B cell (primary cell): ENCODE measurements at regions not wholly inside any gene's neighbourhood (a gene's known extent, or its start where the extent isn't known, plus 50 kb on each side); places are given as distances from the start of the nearest gene placed in this dataset.

Source experiments
- ATAC-seq: fragments of 200-7000 bp; cut with Tn5 transposase; one replicate; pipeline ENCODE4 v1.10.0; 2021; ENCODE audit warnings: low read depth, mild to moderate bottlenecking, moderate number of reproducible peaks, moderate library complexity
- CTCF ChIA-PET: fragments of 350-600 bp; sonication (Branson Sonifier 250); formaldehyde crosslinking; loops from one replicate; lab custom pipeline; 2021; ENCODE audit warnings: antibody characterized with exemption, inconsistent platforms; lab: Charles Lee
- POLR2A ChIA-PET: fragments of 350-600 bp; sonication (Branson Sonifier 250); formaldehyde crosslinking; loops from one replicate; lab custom pipeline; 2021; ENCODE audit warnings: antibody characterized with exemption; lab: Charles Lee
- DNase-seq: peaks from one replicate; pipeline ENCODE4 v3.0.0; 2013
- H2AFZ ChIP-seq: 2 replicates; pipeline ENCODE4 v1.6.1; 2012; ENCODE audit warnings: mild to moderate bottlenecking, low read depth, low read length; ENCODE audit not compliant: insufficient read depth, poor library complexity, severe bottlenecking
- H3K27ac ChIP-seq, 2 donors: 1 replicate in 1 of 2; 2 replicates in 1 of 2; pipeline ENCODE4 v1.5.1; 2012 to 2013; ENCODE audit warnings: low read length in 2 of 2, mild to moderate bottlenecking in 2 of 2, moderate library complexity in 1 of 2
- H3K27me3 ChIP-seq, 4 experiments: fragments of 200-600 bp in 1 of 4; sonication (generic) in 1 of 4; replicated peaks in 1 of 4; 1 replicate in 2 of 4; 2 replicates in 2 of 4; pipeline versions ENCODE4 v1.6.1 to v1.7.0; 2013 to 2016; ENCODE audit warnings: low read length in 3 of 4, mild to moderate bottlenecking in 2 of 4, mixed read lengths in 1 of 4, moderate library complexity in 1 of 4; ENCODE audit not compliant: insufficient read depth in 4 of 4, control insufficient read depth in 3 of 4; ENCODE audit errors: control extremely low read depth in 1 of 4
- H3K36me3 ChIP-seq, 2 experiments: replicated peaks in 1 of 2; 1 replicate in 1 of 2; 2 replicates in 1 of 2; pipeline versions ENCODE4 v1.6.1 to v1.7.1; 2013; ENCODE audit warnings: low read length in 1 of 2; ENCODE audit not compliant: insufficient read depth in 2 of 2, control insufficient read depth in 1 of 2; ENCODE audit errors: control extremely low read depth in 1 of 2, extremely low read depth in 1 of 2
- H3K4me1 ChIP-seq, 2 donors: fragments of 200-600 bp in 1 of 2; sonication (generic) in 1 of 2; 1 replicate in 1 of 2; 2 replicates in 1 of 2; pipeline versions ENCODE4 v1.5.1 to v1.6.1; 2013 to 2017; ENCODE audit warnings: low read length in 2 of 2; ENCODE audit not compliant: control insufficient read depth in 2 of 2, insufficient read depth in 2 of 2
- H3K4me2 ChIP-seq: replicated peaks from 2 replicates; pipeline ENCODE3; 2012; ENCODE audit warnings: mild to moderate bottlenecking, low read depth, low read length; ENCODE audit not compliant: poor library complexity, severe bottlenecking
- H3K4me3 ChIP-seq, 5 experiments: fragments of 200-600 bp in 1 of 5; sonication (generic) in 1 of 5; 1 replicate in 3 of 5; 2 replicates in 2 of 5; pipeline versions ENCODE4 v1.5.1 to v1.7.0; 2011 to 2016; ENCODE audit warnings: low read length in 4 of 5, mild to moderate bottlenecking in 4 of 5, low read depth in 2 of 5, control low read depth in 1 of 5, moderate library complexity in 1 of 5; ENCODE audit not compliant: insufficient read depth in 1 of 5; ENCODE audit errors: control extremely low read depth in 1 of 5, extremely low read depth in 1 of 5
- H3K79me2 ChIP-seq: fragments of 200-600 bp; sonication (generic); one replicate; pipeline ENCODE4 v1.6.0; 2016; ENCODE audit warnings: low read length; ENCODE audit not compliant: control insufficient read depth, insufficient read depth
- H3K9ac ChIP-seq: fragments of 200-600 bp; sonication (generic); 2 replicates; pipeline ENCODE4 v1.6.1; 2017; ENCODE audit warnings: mild to moderate bottlenecking, low read length, moderate library complexity
- H3K9me3 ChIP-seq, 3 donors: one replicate each; pipeline versions ENCODE4 v1.6.1 to v1.7.1; 2013; ENCODE audit warnings: low read length in 2 of 3; ENCODE audit not compliant: control insufficient read depth in 2 of 3, insufficient read depth in 1 of 3; ENCODE audit errors: control extremely low read depth in 1 of 3
- H4K20me1 ChIP-seq: 2 replicates; pipeline ENCODE4 v1.6.0; 2012; ENCODE audit warnings: mild to moderate bottlenecking, low read length; ENCODE audit not compliant: insufficient read depth, control insufficient read depth, poor library complexity, severe bottlenecking
- H3K27ac Mint-ChIP-seq: one replicate; pipeline ENCODE4 v1.8.0; 2021; ENCODE audit warnings: mixed read lengths
- H3K27me3 Mint-ChIP-seq: one replicate; pipeline ENCODE4 v1.8.0; 2021; ENCODE audit warnings: mixed read lengths
- H3K4me1 Mint-ChIP-seq: one replicate; pipeline ENCODE4 v1.8.0; 2021; ENCODE audit warnings: mixed read lengths
- H3K4me3 Mint-ChIP-seq: one replicate; pipeline ENCODE4 v1.8.0; 2021; ENCODE audit warnings: mixed read lengths
- H3K9me3 Mint-ChIP-seq: one replicate; pipeline ENCODE4 v1.8.0; 2022; ENCODE audit warnings: mixed read lengths; ENCODE audit not compliant: insufficient read depth
- EZH2 ChIP-seq: IDR thresholded peaks from 2 replicates; pipeline ENCODE4 v1.6.1; 2012; ENCODE audit warnings: borderline replicate concordance, low read depth, mild to moderate bottlenecking, moderate library complexity, low read length; ENCODE audit not compliant: insufficient read depth, poor library complexity, severe bottlenecking
- WGBS: methylation state at CpG from one replicate; pipeline ENCODE4 v1.1.5; 2013; ENCODE audit warnings: missing lambda C conversion rate; ENCODE audit not compliant: insufficient coverage; 5-methylcytosine and 5-hydroxymethylcytosine counted together
- intact Hi-C: fragments of 100-400 bp; cut with micrococcal nuclease; formaldehyde crosslinking; loops from one replicate; pipeline ENCODE4 v1.10.0; 2022
- TF ChIP-seq, protein P1 (sequence below): fragments of 200-600 bp; IDR thresholded peaks from one replicate; pipeline ENCODE4 v1.8.0; 2022; ENCODE audit warnings: antibody characterized with exemption, mild to moderate bottlenecking

DNA sequence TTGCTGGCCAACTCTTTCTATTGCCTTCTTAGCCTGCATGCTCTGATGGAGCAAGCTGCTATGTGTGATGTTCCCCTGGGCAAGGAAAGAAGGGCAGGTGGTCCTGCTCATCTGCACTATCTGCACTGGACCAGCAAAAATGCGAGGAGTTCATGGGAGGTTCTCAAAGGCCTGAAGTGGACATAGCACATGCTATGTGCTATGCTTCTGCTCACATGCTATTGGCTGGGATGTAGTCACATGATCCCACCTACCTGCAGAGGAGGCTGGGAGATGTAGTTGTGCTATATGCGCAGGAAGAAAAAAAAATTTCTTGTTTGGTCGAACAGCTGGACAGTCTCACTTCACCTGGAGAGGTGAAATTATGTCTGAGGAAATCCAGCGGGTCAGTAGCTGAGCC lies 587.7 kb downstream of the MATN1 start:
- no peak overlapping the region for H3K27ac ChIP-seq
- ATAC-seq (no peak), DNase-seq (no peak)
- no peak overlapping the region for H2AFZ ChIP-seq
- H3K4me3 Mint-ChIP-seq: no peak overlapping the region
- no peaks in the 10 kb centered on the region for H4K20me1 ChIP-seq
- POLR2A ChIA-PET: no interaction called here
- H3K9me3 ChIP-seq: no peaks in the 10 kb centered on the region
- no peak overlapping the region for H3K4me3 ChIP-seq
- H3K9ac ChIP-seq: no peak overlapping the region
- 89% methylated on average over 4 of the region's 4 CpGs for WGBS
- H3K4me1 ChIP-seq: no peaks in the 10 kb centered on the region
- TF ChIP-seq, protein P1, sequence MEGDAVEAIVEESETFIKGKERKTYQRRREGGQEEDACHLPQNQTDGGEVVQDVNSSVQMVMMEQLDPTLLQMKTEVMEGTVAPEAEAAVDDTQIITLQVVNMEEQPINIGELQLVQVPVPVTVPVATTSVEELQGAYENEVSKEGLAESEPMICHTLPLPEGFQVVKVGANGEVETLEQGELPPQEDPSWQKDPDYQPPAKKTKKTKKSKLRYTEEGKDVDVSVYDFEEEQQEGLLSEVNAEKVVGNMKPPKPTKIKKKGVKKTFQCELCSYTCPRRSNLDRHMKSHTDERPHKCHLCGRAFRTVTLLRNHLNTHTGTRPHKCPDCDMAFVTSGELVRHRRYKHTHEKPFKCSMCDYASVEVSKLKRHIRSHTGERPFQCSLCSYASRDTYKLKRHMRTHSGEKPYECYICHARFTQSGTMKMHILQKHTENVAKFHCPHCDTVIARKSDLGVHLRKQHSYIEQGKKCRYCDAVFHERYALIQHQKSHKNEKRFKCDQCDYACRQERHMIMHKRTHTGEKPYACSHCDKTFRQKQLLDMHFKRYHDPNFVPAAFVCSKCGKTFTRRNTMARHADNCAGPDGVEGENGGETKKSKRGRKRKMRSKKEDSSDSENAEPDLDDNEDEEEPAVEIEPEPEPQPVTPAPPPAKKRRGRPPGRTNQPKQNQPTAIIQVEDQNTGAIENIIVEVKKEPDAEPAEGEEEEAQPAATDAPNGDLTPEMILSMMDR: no peak
- no peak for TF ChIP-seq EZH2
- H3K9me3 Mint-ChIP-seq: no peaks in the 10 kb centered on the region
- H3K36me3 ChIP-seq: no peaks in the 10 kb centered on the region
- H3K4me2 ChIP-seq: no peak overlapping the region
- peaks cover 0 to 11% (median 0%) of the 10 kb centered on the region in 4 experiments for H3K27me3 ChIP-seq
- intact Hi-C loops: no loop called here
- CTCF ChIA-PET: no interaction called here
- no peaks in the 10 kb centered on the region for H3K4me1 Mint-ChIP-seq
- peaks cover 8% of the 10 kb centered on the region for H3K27me3 Mint-ChIP-seq
- H3K79me2 ChIP-seq: no peaks in the 10 kb centered on the region
- no peak overlapping the region for H3K27ac Mint-ChIP-seq

DNA sequence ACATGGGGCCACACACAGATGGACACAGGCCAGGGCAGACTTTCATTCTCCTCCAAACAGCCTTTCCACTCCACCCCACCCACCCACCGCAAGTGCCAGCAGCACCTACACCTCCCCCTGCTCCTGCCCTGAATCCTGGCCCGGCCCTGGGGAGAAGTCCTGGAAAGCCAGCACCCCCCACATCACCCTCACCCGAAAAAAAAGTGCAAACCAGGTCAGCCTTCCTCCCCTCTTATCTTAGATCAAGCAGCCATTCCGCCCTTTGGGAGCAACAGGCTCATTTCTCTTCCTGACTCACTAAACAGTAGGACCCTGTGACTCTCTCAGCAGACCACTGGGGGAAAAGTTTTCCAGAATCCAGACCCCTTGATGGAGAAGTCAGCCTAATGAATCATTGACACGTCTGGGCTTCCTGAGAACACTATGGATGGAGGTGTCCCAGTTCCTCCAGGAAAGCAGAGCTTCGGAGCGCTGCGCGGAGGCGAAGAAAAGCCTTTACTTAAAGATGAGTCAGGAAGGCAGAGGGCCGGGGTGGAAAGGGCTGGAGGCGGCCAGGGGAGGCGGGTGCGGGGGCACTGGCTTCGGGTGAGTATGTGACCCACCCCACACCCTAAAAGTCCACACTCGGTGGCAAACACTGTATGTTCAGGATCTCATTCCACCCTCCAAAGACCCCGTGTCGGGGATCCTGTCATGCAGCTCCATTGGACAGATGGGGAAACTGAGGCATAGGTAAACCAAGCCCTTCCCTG lies 588.7 kb downstream of the MATN1 start:
- Histone ChIP-seq H3K27me3 (peaks cover 0 to 11% (median 2%) of the 10 kb centered on the region in 4 experiments), H3K27ac (no peak overlapping the region), H4K20me1 (no peaks in the 10 kb centered on the region), H3K4me1 (no peaks in the 10 kb centered on the region), H3K9me3 (no peaks in the 10 kb centered on the region), H2AFZ (no peak overlapping the region), H3K4me2 (no peak overlapping the region), H3K79me2 (no peaks in the 10 kb centered on the region), H3K36me3 (no peaks in the 10 kb centered on the region), H3K4me3 (no peak overlapping the region), H3K9ac (no peak overlapping the region)
- no peaks in the 10 kb centered on the region for H3K9me3 Mint-ChIP-seq
- WGBS: 71% methylated on average over 11 of the region's 18 CpGs
- intact Hi-C loops: no loop called here
- H3K27me3 Mint-ChIP-seq: peaks cover 8% of the 10 kb centered on the region
- no peak overlapping the region for H3K4me3 Mint-ChIP-seq
- POLR2A ChIA-PET: no interaction called here
- ATAC-seq: no peak
- no peak overlapping the region for H3K27ac Mint-ChIP-seq
- no peaks in the 10 kb centered on the region for H3K4me1 Mint-ChIP-seq
- TF ChIP-seq EZH2: no peak
- TF ChIP-seq, protein P1: no peak
- CTCF ChIA-PET: no interaction called here
- no peak for DNase-seq
